Parathyroid adenoma (tissue), 2 donors: ENCODE measurements at regions not wholly inside any gene's neighbourhood (a gene's known extent, or its start where the extent isn't known, plus 50 kb on each side); places are given as distances from the start of the nearest gene placed in this dataset.
"Not testable (repeated sequence)": the region's sequence is repeated elsewhere in the genome, so short reads cannot be mapped to it uniquely, and the experiment has no call there.

Source experiments
- H2AFZ ChIP-seq: fragments of 300-600 bp; sonication (generic); one replicate; pipeline ENCODE4 v1.7.0; 2017; ENCODE audit warnings: antibody characterized with exemption, mild to moderate bottlenecking
- H3K27ac ChIP-seq: fragments of 300-600 bp; sonication (generic); one replicate; pipeline ENCODE4 v1.7.0; 2017
- H3K27me3 ChIP-seq: fragments of 300-600 bp; sonication (generic); one replicate; pipeline ENCODE4 v1.7.0; 2017; ENCODE audit warnings: low read length; ENCODE audit not compliant: control insufficient read depth, insufficient read depth
- H3K36me3 ChIP-seq: fragments of 300-600 bp; sonication (generic); one replicate; pipeline ENCODE4 v1.7.0; 2017; ENCODE audit warnings: low read length; ENCODE audit not compliant: control insufficient read depth, insufficient read depth
- H3K4me1 ChIP-seq: fragments of 300-600 bp; sonication (generic); one replicate; pipeline ENCODE4 v1.7.0; 2017; ENCODE audit warnings: control low read depth
- H3K4me2 ChIP-seq: fragments of 300-600 bp; sonication (generic); one replicate; pipeline ENCODE4 v1.7.0; 2017; ENCODE audit warnings: low read length
- H3K4me3 ChIP-seq: fragments of 300-600 bp; sonication (generic); one replicate; pipeline ENCODE4 v1.7.0; 2017; ENCODE audit warnings: low read depth, low read length
- H3K79me2 ChIP-seq: fragments of 300-600 bp; sonication (generic); one replicate; pipeline ENCODE4 v1.7.0; 2017; ENCODE audit warnings: control low read depth
- H3K9ac ChIP-seq: fragments of 300-600 bp; sonication (generic); one replicate; pipeline ENCODE4 v1.7.0; 2017; ENCODE audit warnings: mild to moderate bottlenecking
- H3K9me3 ChIP-seq: fragments of 300-600 bp; sonication (generic); one replicate; pipeline ENCODE4 v1.7.0; 2017; ENCODE audit warnings: low read length; ENCODE audit not compliant: control insufficient read depth
- TF ChIP-seq, protein P1 (sequence below): fragments of 300-600 bp; sonication (generic); IDR thresholded peaks from one replicate; pipeline ENCODE4 v1.7.0; 2017; ENCODE audit warnings: antibody characterized with exemption, mild to moderate bottlenecking
- donor health status: primary hyperparathyroidism.

DNA sequence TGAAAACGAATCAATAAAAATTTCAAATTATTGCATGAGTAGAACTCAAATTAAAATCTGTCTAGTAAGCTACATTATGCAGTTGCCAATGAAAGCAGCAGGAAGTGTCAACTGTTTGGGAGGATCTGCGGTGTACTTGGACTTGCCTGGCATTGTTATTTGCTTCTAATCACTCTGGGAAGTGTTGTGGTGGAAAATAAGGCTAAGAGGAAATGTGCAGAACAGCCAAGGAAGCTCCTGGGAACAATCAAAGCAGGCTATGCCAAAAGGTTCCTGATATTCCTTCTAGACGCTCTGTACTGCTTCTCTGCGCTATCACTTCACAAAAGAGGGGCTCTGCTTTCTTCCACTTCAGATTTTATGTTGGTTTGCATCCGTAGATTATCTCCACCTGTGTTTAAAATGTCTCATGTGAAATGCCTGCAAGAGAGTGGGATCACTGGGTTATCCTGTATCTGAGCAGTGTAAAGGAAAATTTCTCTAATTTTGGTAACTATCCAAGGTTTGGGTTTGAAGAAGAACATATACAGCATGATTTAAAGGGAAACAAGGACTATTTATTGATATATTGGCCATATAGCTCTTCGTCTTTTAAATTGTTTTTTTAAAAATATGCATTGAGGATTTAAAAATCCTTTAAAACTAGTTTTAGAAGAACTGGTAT is 182.7 kb upstream of the CSNK1A1L start:
- H3K9ac ChIP-seq, result no peak overlapping the region

DNA sequence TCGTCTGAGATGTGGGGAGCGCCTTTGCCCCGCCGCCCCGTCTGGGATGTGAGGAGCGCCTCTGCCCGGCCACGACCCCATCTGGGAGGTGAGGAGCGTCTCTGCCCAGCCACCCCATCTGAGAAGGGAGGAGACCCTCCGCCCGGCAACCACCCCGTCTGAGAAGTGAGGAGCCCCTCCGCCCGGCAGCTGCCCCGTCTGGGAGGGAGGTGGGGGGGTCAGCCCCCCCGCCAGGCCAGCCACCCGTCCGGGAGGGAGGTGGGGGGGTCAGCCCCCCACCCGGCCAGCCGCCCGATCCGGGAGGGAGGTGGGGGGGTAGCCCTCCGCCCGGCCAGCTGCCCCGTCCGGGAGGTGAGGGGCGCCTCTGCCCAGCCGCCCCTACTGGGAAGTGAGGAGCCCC is 174.8 kb upstream of the CSNK1A1L start:
- H3K27ac ChIP-seq, H3K9me3 ChIP-seq, H3K36me3 ChIP-seq, H3K27me3 ChIP-seq, H3K79me2 ChIP-seq, H3K9ac ChIP-seq, H3K4me2 ChIP-seq, H3K4me3 ChIP-seq, H2AFZ ChIP-seq, H3K4me1 ChIP-seq: not testable (repeated sequence)

More for the DNA sequence above, 182.7 kb upstream of the CSNK1A1L start:
- Histone ChIP-seq H3K79me2 (no peaks in the 10 kb centered on the region), H2AFZ (no peak overlapping the region), H3K27ac (no peak overlapping the region), H3K4me2 (no peak overlapping the region), H3K27me3 (no peaks in the 10 kb centered on the region), H3K4me3 (no peak overlapping the region), H3K9me3 (no peaks in the 10 kb centered on the region), H3K4me1 (no peaks in the 10 kb centered on the region), H3K36me3 (no peaks in the 10 kb centered on the region)
- TF ChIP-seq, protein P1, sequence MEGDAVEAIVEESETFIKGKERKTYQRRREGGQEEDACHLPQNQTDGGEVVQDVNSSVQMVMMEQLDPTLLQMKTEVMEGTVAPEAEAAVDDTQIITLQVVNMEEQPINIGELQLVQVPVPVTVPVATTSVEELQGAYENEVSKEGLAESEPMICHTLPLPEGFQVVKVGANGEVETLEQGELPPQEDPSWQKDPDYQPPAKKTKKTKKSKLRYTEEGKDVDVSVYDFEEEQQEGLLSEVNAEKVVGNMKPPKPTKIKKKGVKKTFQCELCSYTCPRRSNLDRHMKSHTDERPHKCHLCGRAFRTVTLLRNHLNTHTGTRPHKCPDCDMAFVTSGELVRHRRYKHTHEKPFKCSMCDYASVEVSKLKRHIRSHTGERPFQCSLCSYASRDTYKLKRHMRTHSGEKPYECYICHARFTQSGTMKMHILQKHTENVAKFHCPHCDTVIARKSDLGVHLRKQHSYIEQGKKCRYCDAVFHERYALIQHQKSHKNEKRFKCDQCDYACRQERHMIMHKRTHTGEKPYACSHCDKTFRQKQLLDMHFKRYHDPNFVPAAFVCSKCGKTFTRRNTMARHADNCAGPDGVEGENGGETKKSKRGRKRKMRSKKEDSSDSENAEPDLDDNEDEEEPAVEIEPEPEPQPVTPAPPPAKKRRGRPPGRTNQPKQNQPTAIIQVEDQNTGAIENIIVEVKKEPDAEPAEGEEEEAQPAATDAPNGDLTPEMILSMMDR, result no peak

DNA sequence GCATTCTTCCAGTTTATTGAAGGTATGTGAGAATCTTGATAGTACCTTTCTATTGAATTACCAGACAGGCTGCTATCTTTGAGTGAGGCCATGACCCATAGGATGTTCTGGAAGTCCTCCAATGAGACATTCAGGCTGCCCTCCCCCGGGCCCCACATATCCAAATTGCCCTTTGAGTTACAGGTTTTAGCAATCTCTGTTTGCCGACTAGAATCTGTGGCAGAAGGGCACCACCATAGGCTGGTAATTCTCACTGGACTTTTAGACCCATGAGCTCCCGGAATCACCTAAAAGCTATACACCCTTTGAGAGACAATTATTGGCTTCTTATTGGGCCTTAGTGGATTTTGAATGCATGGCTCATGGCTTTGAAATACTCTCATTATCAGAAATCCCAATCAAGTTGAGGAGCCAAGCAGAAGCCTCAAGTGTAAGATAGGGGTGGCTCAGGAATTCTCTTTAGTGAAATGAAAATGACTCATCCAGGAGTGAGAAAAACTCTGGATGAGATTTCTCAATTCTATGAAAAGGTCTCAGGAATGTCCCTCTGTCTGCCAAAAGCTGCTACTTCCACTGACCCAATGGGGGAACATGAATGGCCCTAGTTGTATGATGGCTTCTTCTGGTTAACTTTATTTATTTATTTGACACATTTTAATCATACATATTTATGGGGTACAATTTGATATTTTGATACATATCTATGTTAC is 172.1 kb upstream of the CSNK1A1L start:
- TF ChIP-seq, protein P1, result no peak

DNA sequence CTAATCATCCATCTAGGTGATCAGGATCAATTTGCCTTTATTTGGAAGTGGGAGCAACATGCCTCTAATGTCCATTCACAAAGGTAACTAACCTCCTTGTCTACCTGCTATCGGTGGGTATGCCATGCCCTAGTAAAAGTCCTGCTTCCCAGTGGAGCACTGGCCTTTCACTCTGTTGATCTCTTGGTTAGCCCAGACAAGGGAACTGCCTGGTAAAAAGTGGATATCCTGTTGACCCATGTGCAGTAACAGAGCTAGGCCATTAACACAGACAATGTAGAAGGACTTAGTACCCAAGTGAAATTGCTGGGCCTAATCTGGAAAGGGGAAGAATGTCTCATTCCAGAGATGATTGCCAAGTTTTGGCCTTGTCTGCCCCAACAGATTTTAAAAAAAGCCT is 171.5 kb upstream of the CSNK1A1L start:
- Histone ChIP-seq H3K27me3 (no peaks in the 10 kb centered on the region), H3K79me2 (no peaks in the 10 kb centered on the region), H3K36me3 (no peaks in the 10 kb centered on the region), H3K4me1 (no peaks in the 10 kb centered on the region), H2AFZ (no peak overlapping the region), H3K27ac (no peak overlapping the region), H3K4me2 (no peak overlapping the region), H3K4me3 (no peak overlapping the region), H3K9me3 (no peaks in the 10 kb centered on the region), H3K9ac (no peak overlapping the region)
- TF ChIP-seq, protein P1, result no peak

More for the DNA sequence above, 172.1 kb upstream of the CSNK1A1L start:
- Histone ChIP-seq H3K27ac (no peak overlapping the region), H3K36me3 (no peaks in the 10 kb centered on the region), H3K9ac (no peak overlapping the region), H2AFZ (no peak overlapping the region), H3K4me2 (no peak overlapping the region), H3K27me3 (no peaks in the 10 kb centered on the region), H3K4me3 (no peak overlapping the region), H3K9me3 (no peaks in the 10 kb centered on the region), H3K4me1 (no peaks in the 10 kb centered on the region), H3K79me2 (no peaks in the 10 kb centered on the region)

DNA sequence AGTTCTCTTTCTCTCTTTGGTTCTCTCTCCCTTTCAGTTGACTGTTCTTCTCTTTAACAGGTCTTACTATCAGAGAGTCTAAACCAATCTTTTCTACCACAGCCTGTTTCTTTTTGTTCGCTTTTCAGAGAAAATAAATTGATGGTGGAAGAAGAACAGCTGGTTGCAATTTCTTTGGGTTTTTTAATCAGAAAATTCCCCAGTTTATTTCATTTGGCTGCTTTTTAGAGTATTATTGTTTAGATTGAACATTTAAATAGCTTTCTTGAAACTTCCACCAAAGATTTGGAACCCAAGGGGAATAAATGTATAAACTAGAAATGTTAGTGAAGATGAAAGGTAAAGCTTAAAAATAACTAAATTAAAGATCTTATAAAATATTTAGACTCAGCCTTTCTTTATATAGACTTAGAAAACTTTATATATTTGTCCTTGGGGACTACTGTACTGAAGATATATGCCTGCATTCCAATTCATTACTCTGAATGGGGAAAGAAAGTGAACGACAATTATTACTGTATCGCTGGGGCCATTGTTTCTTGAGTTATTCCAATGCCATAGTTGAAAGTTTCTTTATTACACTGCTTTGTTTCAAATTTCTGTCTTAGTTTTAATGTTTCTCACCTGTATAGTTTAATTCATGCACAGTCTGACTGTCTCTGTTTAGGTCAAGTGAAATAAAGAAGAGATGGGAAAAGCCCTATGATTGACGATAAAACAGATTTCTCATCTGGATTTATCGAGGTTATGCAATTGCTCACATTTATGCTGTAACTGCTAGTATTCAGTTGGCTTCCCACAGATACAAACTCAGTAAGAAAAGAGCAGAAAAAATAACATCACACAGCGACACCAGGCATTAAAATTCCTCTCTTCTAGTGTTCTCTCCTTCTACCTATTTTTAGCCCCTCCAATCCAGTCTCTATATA is 169.4 kb upstream of the CSNK1A1L start:
- TF ChIP-seq, protein P1, result no peak
- H3K4me1 ChIP-seq, result no peaks in the 10 kb centered on the region
- H3K27me3 ChIP-seq, result no peaks in the 10 kb centered on the region
- no peaks in the 10 kb centered on the region for H3K9me3 ChIP-seq
- no peaks in the 10 kb centered on the region for H3K36me3 ChIP-seq
- H3K4me2 ChIP-seq, result no peak overlapping the region
- H3K4me3 ChIP-seq, result no peak overlapping the region
- no peaks in the 10 kb centered on the region for H3K79me2 ChIP-seq
- no peak overlapping the region for H3K9ac ChIP-seq
- H2AFZ ChIP-seq, result no peak overlapping the region
- H3K27ac ChIP-seq, result no peak overlapping the region
